ENCODE measurements at regions not wholly inside any gene's neighbourhood (a gene's known extent, or its start where the extent isn't known, plus 50 kb on each side); places are given as distances from the start of the nearest gene placed in this dataset.

GRCh38 chr12:41983856-41984255 is 160.8 kb downstream of the GXYLT1 start:
- Histone ChIP-seq H3K27me3 (ENCODE audit: insufficient read depth, low read length) (peaks cover 3% of the 10 kb centered on the region; the same call in 1 of the 2 replicates), H2AFZ (ENCODE audit: low read length, unreplicated experiment) (no peak overlapping the region), H3K36me3 (ENCODE audit: insufficient read depth, low read length) (no peaks in the 10 kb centered on the region), H3K79me2 (ENCODE audit: control insufficient read depth, insufficient read depth, low read length, unreplicated experiment) (no peaks in the 10 kb centered on the region), H3K4me1 (ENCODE audit: control insufficient read depth, insufficient read depth, low read length, unreplicated experiment) (no peaks in the 10 kb centered on the region), H3K27ac (ENCODE audit: low read depth, low read length) (no peak overlapping the region), H3K4me3 (ENCODE audit: low read depth, low read length) (no peak overlapping the region)

- no peak overlapping the region for H3K27ac ChIP-seq (ENCODE audit: low read depth, low read length)
- no peak overlapping the region for H3K4me3 ChIP-seq (ENCODE audit: low read depth, low read length)
- H3K27me3 ChIP-seq (ENCODE audit: insufficient read depth, low read length): peaks cover 3% of the 10 kb centered on the region; the same call in 1 of the 2 replicates
- no peaks in the 10 kb centered on the region for H3K4me1 ChIP-seq (ENCODE audit: control insufficient read depth, insufficient read depth, low read length, unreplicated experiment)
- H3K36me3 ChIP-seq (ENCODE audit: insufficient read depth, low read length): no peaks in the 10 kb centered on the region
- no peak overlapping the region for H2AFZ ChIP-seq (ENCODE audit: low read length, unreplicated experiment)
- no peaks in the 10 kb centered on the region for H3K79me2 ChIP-seq (ENCODE audit: control insufficient read depth, insufficient read depth, low read length, unreplicated experiment)
These were observed 161.3 kb downstream of the GXYLT1 start for GRCh38 chr12:41983394-41983793.

GRCh38 chr12:41981758-41982157 is 162.9 kb downstream of the GXYLT1 start:
- H3K4me3 ChIP-seq (ENCODE audit: low read depth, low read length): no peak overlapping the region
- no peaks in the 10 kb centered on the region for H3K36me3 ChIP-seq (ENCODE audit: insufficient read depth, low read length)
- H2AFZ ChIP-seq (ENCODE audit: low read length, unreplicated experiment): no peak overlapping the region
- H3K27me3 ChIP-seq (ENCODE audit: insufficient read depth, low read length): peaks cover 3% of the 10 kb centered on the region; the same call in 1 of the 2 replicates
- H3K27ac ChIP-seq (ENCODE audit: low read depth, low read length): no peak overlapping the region
- no peaks in the 10 kb centered on the region for H3K4me1 ChIP-seq (ENCODE audit: control insufficient read depth, insufficient read depth, low read length, unreplicated experiment)
- no peaks in the 10 kb centered on the region for H3K79me2 ChIP-seq (ENCODE audit: control insufficient read depth, insufficient read depth, low read length, unreplicated experiment)

GRCh38 chr12:41981013-41981412 is 163.7 kb downstream of the GXYLT1 start:
- no peak overlapping the region for H3K4me3 ChIP-seq (ENCODE audit: low read depth, low read length)
- no peaks in the 10 kb centered on the region for H3K79me2 ChIP-seq (ENCODE audit: control insufficient read depth, insufficient read depth, low read length, unreplicated experiment)
- no peaks in the 10 kb centered on the region for H3K4me1 ChIP-seq (ENCODE audit: control insufficient read depth, insufficient read depth, low read length, unreplicated experiment)
- H3K27me3 ChIP-seq (ENCODE audit: insufficient read depth, low read length): peaks cover 3% of the 10 kb centered on the region; the same call in 1 of the 2 replicates
- no peak overlapping the region for H3K27ac ChIP-seq (ENCODE audit: low read depth, low read length)
- no peaks in the 10 kb centered on the region for H3K36me3 ChIP-seq (ENCODE audit: insufficient read depth, low read length)
- H2AFZ ChIP-seq (ENCODE audit: low read length, unreplicated experiment): no peak overlapping the region

GRCh38 chr12:41980390-41980789 is 164.3 kb downstream of the GXYLT1 start:
- H3K27ac ChIP-seq (ENCODE audit: low read depth, low read length): no peak overlapping the region
- H2AFZ ChIP-seq (ENCODE audit: low read length, unreplicated experiment): no peak overlapping the region
- no peaks in the 10 kb centered on the region for H3K79me2 ChIP-seq (ENCODE audit: control insufficient read depth, insufficient read depth, low read length, unreplicated experiment)
- no peak overlapping the region for H3K4me3 ChIP-seq (ENCODE audit: low read depth, low read length)
- peaks cover 3% of the 10 kb centered on the region; the same call in 1 of the 2 replicates for H3K27me3 ChIP-seq (ENCODE audit: insufficient read depth, low read length)
- no peaks in the 10 kb centered on the region for H3K4me1 ChIP-seq (ENCODE audit: control insufficient read depth, insufficient read depth, low read length, unreplicated experiment)
- H3K36me3 ChIP-seq (ENCODE audit: insufficient read depth, low read length): no peaks in the 10 kb centered on the region

- Histone ChIP-seq H3K27ac (ENCODE audit: low read depth, low read length) (no peak overlapping the region), H3K36me3 (ENCODE audit: insufficient read depth, low read length) (no peaks in the 10 kb centered on the region), H2AFZ (ENCODE audit: low read length, unreplicated experiment) (no peak overlapping the region), H3K27me3 (ENCODE audit: insufficient read depth, low read length) (no peaks in the 10 kb centered on the region), H3K4me1 (ENCODE audit: control insufficient read depth, insufficient read depth, low read length, unreplicated experiment) (no peaks in the 10 kb centered on the region), H3K79me2 (ENCODE audit: control insufficient read depth, insufficient read depth, low read length, unreplicated experiment) (no peaks in the 10 kb centered on the region), H3K4me3 (ENCODE audit: low read depth, low read length) (no peak overlapping the region)
These were observed 165.1 kb downstream of the GXYLT1 start for GRCh38 chr12:41979574-41979973.

GRCh38 chr12:41972598-41972997 is 172.1 kb downstream of the GXYLT1 start:
- H3K4me1 ChIP-seq (ENCODE audit: control insufficient read depth, insufficient read depth, low read length, unreplicated experiment): no peaks in the 10 kb centered on the region
- no peak overlapping the region for H2AFZ ChIP-seq (ENCODE audit: low read length, unreplicated experiment)
- peaks cover 5% of the 10 kb centered on the region; the same call in 1 of the 2 replicates for H3K27me3 ChIP-seq (ENCODE audit: insufficient read depth, low read length)
- no peak overlapping the region for H3K4me3 ChIP-seq (ENCODE audit: low read depth, low read length)
- H3K36me3 ChIP-seq (ENCODE audit: insufficient read depth, low read length): no peaks in the 10 kb centered on the region
- H3K27ac ChIP-seq (ENCODE audit: low read depth, low read length): no peak overlapping the region
- H3K79me2 ChIP-seq (ENCODE audit: control insufficient read depth, insufficient read depth, low read length, unreplicated experiment): no peaks in the 10 kb centered on the region

GRCh38 chr12:41972196-41972595 is 172.5 kb downstream of the GXYLT1 start:
- H3K79me2 ChIP-seq (ENCODE audit: control insufficient read depth, insufficient read depth, low read length, unreplicated experiment): no peaks in the 10 kb centered on the region
- H3K4me3 ChIP-seq (ENCODE audit: low read depth, low read length): no peak overlapping the region
- H2AFZ ChIP-seq (ENCODE audit: low read length, unreplicated experiment): no peak overlapping the region
- H3K36me3 ChIP-seq (ENCODE audit: insufficient read depth, low read length): no peaks in the 10 kb centered on the region
- peaks cover 5% of the 10 kb centered on the region; the same call in 1 of the 2 replicates for H3K27me3 ChIP-seq (ENCODE audit: insufficient read depth, low read length)
- no peaks in the 10 kb centered on the region for H3K4me1 ChIP-seq (ENCODE audit: control insufficient read depth, insufficient read depth, low read length, unreplicated experiment)
- H3K27ac ChIP-seq (ENCODE audit: low read depth, low read length): no peak overlapping the region

- H3K27ac ChIP-seq (ENCODE audit: low read depth, low read length): no peak overlapping the region
- H3K36me3 ChIP-seq (ENCODE audit: insufficient read depth, low read length): no peaks in the 10 kb centered on the region
- H3K4me3 ChIP-seq (ENCODE audit: low read depth, low read length): no peak overlapping the region
- H3K79me2 ChIP-seq (ENCODE audit: control insufficient read depth, insufficient read depth, low read length, unreplicated experiment): no peaks in the 10 kb centered on the region
- no peaks in the 10 kb centered on the region for H3K4me1 ChIP-seq (ENCODE audit: control insufficient read depth, insufficient read depth, low read length, unreplicated experiment)
- H2AFZ ChIP-seq (ENCODE audit: low read length, unreplicated experiment): no peak overlapping the region
- peaks cover 5% of the 10 kb centered on the region; the same call in 1 of the 2 replicates for H3K27me3 ChIP-seq (ENCODE audit: insufficient read depth, low read length)
These were observed 173.9 kb downstream of the GXYLT1 start for GRCh38 chr12:41970744-41971143.

- Histone ChIP-seq H3K27ac (ENCODE audit: low read depth, low read length) (no peak overlapping the region), H3K36me3 (ENCODE audit: insufficient read depth, low read length) (no peaks in the 10 kb centered on the region), H2AFZ (ENCODE audit: low read length, unreplicated experiment) (no peak overlapping the region), H3K4me1 (ENCODE audit: control insufficient read depth, insufficient read depth, low read length, unreplicated experiment) (no peaks in the 10 kb centered on the region), H3K27me3 (ENCODE audit: insufficient read depth, low read length) (peaks cover 5% of the 10 kb centered on the region; the same call in 1 of the 2 replicates), H3K4me3 (ENCODE audit: low read depth, low read length) (no peak overlapping the region), H3K79me2 (ENCODE audit: control insufficient read depth, insufficient read depth, low read length, unreplicated experiment) (no peaks in the 10 kb centered on the region)
These were observed 176.1 kb downstream of the GXYLT1 start for GRCh38 chr12:41968599-41968998.

GRCh38 chr12:41967668-41968500 is 176.8 kb downstream of the GXYLT1 start:
- Histone ChIP-seq H3K4me3 (ENCODE audit: low read depth, low read length) (no peak overlapping the region), H3K79me2 (ENCODE audit: control insufficient read depth, insufficient read depth, low read length, unreplicated experiment) (no peaks in the 10 kb centered on the region), H3K27ac (ENCODE audit: low read depth, low read length) (no peak overlapping the region), H3K4me1 (ENCODE audit: control insufficient read depth, insufficient read depth, low read length, unreplicated experiment) (no peaks in the 10 kb centered on the region), H3K27me3 (ENCODE audit: insufficient read depth, low read length) (peaks cover 5% of the 10 kb centered on the region; the same call in 1 of the 2 replicates), H3K36me3 (ENCODE audit: insufficient read depth, low read length) (no peaks in the 10 kb centered on the region), H2AFZ (ENCODE audit: low read length, unreplicated experiment) (no peak overlapping the region)

Data from ACC112 (cell line).